NCI-H1105 (cell line): ENCODE measurements at regions not wholly inside any gene's neighbourhood (a gene's known extent, or its start where the extent isn't known, plus 50 kb on each side); places are given as distances from the start of the nearest gene placed in this dataset.

ENCODE experiments used
- DNase-seq: peaks from one replicate; lab custom pipeline; 2025; lab: John Stamatoyannopoulos, UW

- DNase-seq, result no peak
These were observed 925.7 kb downstream of the EPHA4 start for GRCh38 chr2:220646424-220646823.

DNA sequence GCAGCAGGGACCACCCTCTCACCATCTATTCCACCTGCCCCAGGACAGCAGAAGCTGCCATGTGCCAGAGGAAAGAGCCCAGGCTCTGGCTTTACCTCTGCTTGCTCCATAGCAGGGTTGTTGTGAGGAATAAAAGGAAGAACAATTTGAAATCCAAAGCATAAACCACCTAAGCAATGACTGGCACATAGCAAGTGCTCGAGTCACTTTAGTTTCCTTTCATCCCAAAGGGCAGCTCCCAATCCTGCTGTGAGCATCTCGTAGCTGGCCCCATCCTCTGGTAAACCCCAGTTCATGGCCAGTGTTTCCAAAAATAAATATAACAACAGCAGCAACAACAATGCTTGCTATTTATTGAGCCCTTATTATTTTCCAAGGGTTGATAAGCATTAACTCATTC is 923.5 kb downstream of the EPHA4 start:
- no peak for DNase-seq

GRCh38 chr2:220653776-220654175 is 918.3 kb downstream of the EPHA4 start:
- DNase-seq, result no peak

DNA sequence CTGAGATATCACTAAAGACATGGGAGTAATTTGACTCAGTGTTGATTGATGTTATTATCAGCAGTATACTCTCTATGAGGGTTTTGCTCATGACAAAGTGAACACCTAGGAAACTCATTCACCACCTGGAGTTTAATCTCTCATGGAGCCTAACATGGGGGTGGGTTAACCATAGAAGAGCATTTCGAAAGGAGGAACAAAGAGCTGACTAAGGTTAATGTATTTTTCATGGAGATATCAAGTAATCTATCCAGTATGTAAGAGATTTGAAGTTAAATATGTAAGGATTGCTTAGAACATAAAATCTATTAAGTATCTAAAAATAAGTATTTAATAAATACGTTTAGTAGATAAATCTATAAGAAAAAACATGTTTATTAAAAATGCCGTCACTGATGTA is 917.8 kb downstream of the EPHA4 start:
- no peak for DNase-seq

DNA sequence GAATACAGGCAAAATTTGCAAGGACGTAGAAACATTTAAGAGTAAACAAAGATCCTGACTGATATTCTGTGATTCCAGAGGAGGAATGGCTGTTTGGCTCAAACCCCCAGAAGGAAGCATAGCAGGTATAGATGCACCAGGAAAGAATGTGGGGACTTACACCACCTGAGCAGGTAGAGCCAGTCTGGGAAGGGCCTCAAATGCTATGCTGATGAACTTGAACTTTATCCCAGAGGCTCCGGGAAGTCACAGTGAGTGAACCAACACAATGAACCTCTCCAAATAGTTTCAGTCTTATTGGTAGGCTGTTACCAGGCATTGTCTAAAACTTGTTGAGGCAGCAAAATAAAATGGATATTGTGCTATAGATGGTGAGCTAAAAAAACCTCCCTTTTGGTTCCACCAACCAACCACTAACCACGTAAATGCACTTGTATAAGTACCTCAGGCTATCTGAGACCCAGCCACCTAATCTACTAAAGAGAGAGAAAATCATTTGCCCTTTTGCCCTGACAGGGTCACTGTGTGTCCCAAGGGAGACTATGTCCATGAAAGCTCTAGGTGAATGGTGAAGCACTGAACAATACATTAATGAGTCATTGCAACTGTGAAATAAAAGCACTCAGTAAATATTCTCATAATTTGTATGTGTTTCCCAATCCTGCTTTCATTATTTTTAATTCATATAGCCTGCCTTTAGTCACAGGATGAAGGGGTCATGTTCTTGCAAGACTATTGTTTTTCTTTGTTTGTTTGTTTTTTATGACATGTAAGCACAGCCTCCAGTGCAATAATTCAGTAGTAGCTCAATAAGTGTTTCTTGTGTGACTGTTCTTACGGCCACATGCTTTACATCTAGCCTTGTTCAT is 911.6 kb downstream of the EPHA4 start:
- no peak for DNase-seq

DNA sequence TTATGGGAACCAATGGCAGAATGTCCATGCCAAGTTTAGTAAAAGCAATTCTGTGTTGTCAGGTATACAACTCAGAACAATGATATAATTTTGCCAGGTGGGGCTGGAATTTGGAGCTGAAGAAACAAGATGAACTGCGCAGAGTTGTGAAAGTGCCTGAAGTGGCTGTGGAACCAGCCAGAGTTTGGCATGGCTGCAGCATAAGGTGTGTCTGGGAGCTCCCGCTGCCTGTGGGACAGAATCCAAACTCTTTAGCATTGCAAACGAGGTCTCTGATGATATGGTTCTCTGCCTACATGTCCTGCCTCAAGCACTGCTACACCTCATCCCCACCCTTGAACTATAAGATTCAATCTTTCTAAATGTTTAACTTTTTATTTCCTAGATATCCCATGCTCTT is 909.7 kb downstream of the EPHA4 start:
- no peak for DNase-seq

DNA sequence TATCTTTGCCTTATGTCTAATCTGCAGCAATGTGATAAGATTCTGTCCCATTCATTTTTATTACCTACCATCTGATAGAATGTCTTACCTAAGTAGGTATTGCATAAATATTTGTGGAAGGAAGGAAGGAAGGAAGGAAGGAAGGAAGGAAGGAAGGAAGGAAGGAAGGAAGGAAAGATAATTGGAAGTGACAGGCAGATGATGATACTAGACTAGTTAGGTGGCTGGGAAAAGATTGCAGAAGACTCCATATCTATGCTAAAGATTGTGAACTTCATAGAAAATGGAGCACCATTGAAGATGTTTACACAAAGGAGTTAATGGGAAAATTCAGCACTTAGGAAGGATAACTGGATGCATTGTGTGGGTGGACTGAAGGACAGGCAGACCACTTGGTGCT is 909.0 kb downstream of the EPHA4 start:
- DNase-seq, result no peak

DNA sequence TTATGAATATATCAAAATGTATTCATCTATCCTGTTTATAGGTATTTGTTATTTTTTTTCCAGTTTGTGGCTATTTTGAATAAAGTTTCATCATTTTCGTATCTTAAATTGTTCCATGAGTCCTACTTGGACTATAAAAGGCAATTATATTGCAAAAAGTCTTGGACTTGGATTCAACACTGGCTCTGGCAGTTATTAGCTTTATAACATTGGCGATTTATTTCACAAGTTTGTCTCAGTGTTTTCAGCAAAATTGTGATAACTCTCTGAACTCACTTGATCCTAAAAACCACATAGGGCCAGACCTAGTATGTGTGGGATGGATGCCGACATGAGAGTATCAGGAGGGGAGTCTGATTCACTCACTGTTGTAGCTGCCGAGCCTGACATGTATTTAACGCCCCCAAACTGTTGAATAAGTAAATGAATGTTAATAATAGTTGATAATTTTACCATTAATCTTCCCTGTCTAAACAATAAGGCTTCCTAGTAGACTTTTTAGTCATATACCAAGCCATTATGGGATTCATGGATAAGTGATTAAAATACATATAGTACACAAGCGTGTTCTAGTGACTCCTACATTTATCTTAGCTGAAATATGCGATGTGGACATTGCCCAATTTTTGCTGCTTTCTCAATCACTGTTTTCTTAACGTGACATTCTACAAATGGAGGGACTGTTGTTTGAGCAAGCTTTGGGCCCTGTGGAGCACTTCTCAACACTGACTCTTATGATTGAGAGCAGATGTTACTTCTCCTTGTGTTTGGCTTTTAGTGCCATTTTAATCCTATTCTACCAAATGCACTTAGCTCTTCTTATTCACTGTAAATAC is 907.6 kb downstream of the EPHA4 start:
- no peak for DNase-seq

DNA sequence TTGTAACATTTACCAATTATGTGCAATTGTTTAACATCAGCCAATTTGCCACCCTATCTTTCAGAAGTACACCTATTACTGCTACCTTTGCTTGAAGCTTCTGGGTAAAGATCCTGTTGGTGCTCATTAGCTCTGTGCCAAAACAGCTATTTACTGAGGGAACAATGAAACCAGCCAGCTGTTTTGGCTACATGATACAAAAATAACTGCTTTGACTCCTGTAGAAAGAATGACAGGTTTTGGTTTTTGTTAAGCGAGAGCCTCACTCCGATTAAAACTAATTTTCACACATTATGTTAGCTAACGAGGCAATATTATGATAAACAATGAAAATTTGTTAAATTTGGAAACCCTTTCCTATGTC is 907.0 kb downstream of the EPHA4 start:
- peak; percentile 81 for DNase-seq

DNA sequence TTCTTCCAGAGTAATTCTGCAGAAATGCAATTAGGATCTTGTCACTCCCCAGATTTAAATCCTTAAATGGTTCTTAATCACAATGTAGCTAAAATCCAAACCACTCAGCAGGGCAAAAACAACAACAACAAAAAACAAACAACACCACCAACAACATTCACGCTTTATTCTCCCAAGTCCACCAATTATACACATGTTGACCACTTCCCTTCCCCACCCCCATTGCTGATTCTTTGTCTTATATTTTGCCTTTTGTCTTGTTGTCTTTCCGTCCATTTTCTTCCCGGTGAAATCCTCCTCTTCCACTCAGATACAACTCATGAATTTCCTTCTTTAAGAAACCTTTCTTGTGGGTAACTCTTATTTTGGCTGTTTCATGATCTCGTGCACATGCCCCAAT is 902.8 kb downstream of the EPHA4 start:
- no peak for DNase-seq

- DNase-seq, result peak; percentile 86
These were observed 901.6 kb downstream of the EPHA4 start for GRCh38 chr2:220670511-220670910.

DNA sequence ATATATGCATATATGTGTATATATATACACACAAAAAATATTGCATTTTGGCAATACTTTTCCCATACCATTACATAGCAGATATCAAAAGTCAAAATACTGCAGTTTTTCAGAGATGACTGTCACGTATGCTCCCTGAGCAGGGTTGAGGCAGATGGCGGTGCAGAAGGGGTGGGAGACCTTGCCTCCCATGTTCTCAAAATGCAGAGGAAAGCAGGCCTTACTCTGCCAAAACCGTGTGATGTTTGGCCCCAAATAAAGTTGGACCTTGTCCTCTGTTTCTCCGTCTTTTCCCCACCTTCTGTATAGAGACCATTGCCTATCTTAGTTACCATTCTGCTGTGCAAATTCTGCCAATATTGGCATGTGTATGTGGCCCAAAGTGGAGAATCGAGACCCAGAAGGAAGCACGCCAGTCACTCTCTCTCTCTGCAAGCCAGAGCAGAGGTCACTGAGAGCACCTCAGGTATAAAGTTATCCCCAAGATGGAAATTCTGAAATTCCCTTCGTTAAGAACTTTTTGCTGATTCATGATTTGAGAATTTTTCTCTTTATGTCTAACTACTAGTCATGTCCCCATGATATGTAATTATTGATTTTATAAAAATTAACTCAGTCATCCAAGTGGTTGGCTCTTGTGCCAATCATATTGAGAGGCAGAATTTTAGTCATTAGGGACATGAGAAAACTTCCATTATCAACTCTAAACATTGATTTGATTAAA is 898.8 kb downstream of the EPHA4 start:
- DNase-seq, result no peak

DNA sequence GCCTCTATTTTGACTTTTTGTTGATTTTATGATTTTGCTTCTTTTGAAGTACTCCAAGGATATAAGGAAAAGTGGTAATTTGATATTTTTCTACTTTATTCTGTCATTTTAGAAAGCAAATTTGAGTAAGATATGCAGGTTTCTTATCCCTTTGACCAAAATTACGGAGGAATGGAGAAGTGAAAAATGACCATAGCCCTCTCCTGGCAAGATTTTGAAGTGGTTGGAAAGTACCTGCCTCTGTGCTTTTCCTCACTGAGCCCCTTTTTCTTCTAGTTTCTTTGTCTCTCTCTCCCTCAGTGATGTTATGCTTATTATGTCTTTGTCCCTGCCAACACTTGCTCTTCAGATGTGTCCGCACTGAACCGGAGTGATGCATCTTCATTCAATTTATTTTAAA is 898.1 kb downstream of the EPHA4 start:
- DNase-seq, result no peak

DNA sequence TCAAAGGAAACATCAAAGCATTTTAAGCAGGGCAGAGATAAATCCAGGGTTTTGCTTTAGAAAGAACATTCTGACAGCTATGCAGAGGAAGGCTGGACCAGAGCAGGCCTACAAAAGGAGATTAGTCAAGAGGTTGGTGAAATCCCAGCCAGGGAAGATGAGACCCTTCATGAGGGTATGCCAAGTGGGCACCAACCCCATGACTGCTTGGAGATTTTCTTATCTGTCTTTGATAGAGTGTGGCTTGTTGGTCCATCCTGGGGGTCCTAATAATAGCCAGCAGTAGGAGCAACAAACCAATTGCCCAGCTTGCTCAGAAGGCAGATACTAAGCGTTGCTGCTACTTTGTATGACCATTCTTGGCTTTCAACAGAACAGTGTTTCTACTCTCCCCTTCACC is 895.4 kb downstream of the EPHA4 start:
- DNase-seq, result no peak

DNA sequence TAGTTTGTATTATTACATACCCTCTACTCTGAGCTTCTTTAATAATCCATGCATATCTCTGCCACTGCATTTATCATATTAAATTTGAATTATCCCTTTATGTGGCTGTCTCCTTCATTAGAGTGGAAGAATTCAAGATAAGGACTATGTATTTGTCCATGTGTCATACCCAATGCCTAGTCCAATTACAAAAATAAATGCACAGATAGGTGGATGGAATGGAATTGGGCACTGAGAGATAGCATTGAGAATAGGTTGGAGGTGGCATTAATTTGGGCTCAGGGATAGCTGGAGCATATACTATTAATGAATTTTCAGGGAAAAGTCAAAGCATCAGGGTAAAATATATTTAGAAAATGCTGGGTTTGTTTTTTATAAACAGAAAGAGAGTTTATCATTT is 893.2 kb downstream of the EPHA4 start:
- DNase-seq, result no peak

- no peak for DNase-seq
These were observed 889.5 kb downstream of the EPHA4 start for GRCh38 chr2:220682616-220683015.

- no peak for DNase-seq
These were observed 888.0 kb downstream of the EPHA4 start for GRCh38 chr2:220684099-220684498.

DNA sequence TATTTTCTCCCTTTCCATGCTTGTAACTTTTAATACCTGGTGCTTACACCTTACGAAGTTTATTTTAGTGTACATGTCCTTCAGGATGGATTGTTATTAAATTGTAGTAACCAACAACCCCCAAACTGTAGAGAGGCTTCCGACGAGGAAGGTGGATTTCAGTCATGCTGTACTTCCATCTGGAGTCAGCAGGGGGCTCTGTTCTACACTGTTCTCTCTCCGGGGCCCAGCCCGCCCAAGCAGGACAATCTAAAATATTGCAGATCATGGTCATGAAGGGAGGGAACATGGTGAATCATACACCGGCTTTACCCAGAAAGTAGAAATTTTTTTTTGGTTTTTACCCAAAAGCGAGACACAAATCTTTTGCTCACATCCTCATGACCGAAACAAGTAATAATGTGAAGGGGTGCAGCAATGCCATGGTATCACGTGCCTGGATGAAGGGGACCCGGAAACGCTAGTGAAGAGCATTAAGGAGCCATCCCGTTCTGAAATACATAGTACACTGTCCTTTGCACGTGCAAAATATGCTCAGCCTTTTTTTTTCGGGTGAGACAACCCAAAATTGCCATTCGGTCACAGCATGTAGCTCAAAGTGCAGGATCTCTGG is 884.8 kb downstream of the EPHA4 start:
- DNase-seq, result peak; percentile 3

DNA sequence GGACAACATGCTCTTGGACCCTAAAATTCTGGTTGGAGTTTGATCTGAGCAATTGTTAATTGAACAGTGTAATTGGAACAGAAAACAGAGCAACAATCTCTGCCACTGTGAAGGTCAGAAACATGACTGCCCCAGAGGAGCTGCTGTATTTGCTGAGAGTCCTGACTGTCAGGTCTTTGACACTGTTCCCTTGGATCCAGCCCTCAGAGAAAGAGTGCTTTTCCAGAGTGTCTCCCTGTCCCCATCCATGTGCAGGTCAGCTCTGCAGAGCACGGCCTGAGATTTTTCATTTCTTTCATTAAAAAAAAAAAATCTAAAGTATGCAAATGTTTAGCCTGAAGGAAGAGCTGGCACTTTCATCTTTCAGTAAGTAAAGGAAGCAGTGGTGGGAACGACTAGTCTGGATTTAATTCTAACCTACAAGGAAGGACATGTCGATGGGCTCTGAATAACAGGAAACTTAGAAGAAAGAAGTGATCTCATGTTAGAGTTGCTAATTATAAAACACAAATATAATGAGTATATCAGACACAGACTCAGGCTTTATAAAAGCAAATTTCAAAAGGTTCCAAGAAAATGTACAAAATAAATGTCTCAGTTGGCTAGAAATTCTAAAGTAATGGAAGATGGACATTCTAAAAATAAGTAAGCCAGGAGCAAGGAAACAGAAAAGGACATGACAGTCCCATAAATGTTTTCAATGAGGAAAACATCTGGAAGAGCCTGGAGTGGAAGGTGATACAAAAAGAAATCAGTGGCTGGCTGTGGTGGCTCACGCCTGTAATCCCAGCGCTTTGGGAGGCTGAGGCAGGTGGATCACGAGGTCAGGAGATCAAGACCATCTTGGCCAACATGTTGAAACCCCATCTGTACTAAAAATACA is 876.5 kb downstream of the EPHA4 start:
- DNase-seq, result no peak

DNA sequence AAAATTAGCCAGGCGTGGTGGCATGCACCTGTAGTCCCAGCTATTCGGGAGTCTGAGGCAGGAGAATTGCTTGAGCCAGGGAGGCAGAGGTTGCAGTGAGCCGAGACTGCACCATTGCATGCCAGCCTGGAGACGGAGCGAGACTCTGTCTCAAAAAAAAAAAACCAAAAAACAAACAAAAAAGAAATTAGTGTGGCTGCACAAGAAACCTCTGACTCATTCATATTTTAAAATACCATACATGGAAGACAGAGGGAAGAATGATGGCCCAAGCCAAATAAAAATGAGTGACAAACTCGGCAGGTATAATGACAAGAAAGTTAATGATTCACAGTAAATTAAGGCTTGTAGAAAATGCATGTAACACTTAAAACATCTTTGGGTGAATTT is 875.8 kb downstream of the EPHA4 start:
- no peak for DNase-seq

- no peak for DNase-seq
These were observed 875.1 kb downstream of the EPHA4 start for GRCh38 chr2:220697011-220697410.
